ENCODE measurements at regions not wholly inside any gene's neighbourhood (a gene's known extent, or its start where the extent isn't known, plus 50 kb on each side); places are given as distances from the start of the nearest gene placed in this dataset.

GRCh38 chr9:108316066-108316465, 539.7 kb downstream of the ACTL7B start:
- H3K4me1 ChIP-seq: no peaks in the 10 kb centered on the region
- DNase-seq: no peak
- H3K27me3 ChIP-seq: no peaks in the 10 kb centered on the region
- no peak overlapping the region for H3K27ac ChIP-seq
- no peak for TF ChIP-seq EP300 (IDR thresholded peaks at IDR 0.05)
- TF ChIP-seq CTCF (IDR thresholded peaks at IDR 0.05): no peak
- no peak for TF ChIP-seq POLR2AphosphoS5 (IDR thresholded peaks at IDR 0.05)
- TF ChIP-seq POLR2A (IDR thresholded peaks at IDR 0.05): no peak
- no peaks in the 10 kb centered on the region for H3K9me3 ChIP-seq
- WGBS, 5 donors: 60 to 74% (median 70%) methylated on average over 4 of the region's 4 CpGs
- H3K36me3 ChIP-seq: no peaks in the 10 kb centered on the region
- intact Hi-C loops (cut with DNase I; ENCODE audit: low total_unique reads): no loop called here
- no peak overlapping the region for H3K4me3 ChIP-seq

GRCh38 chr9:108311745-108312144, 544.0 kb downstream of the ACTL7B start:
- Histone ChIP-seq H3K27me3 (no peaks in the 10 kb centered on the region), H3K4me1 (no peaks in the 10 kb centered on the region), H3K36me3 (no peaks in the 10 kb centered on the region), H3K27ac (no peak overlapping the region), H3K4me3 (no peak overlapping the region), H3K9me3 (no peaks in the 10 kb centered on the region)
- TF ChIP-seq CTCF (IDR thresholded peaks at IDR 0.05) (no peak), POLR2A (IDR thresholded peaks at IDR 0.05) (no peak), POLR2AphosphoS5 (IDR thresholded peaks at IDR 0.05) (no peak)
- no peak for DNase-seq
- intact Hi-C loops (cut with DNase I; ENCODE audit: low total_unique reads): no loop called here
- WGBS, 5 donors: 84 to 90% (median 86%) methylated on average over 3 of the region's 3 CpGs

- H3K27ac ChIP-seq: no peak overlapping the region
- WGBS, 5 donors: 59 to 76% (median 68%) methylated on average over 3 of the region's 3 CpGs
- H3K9me3 ChIP-seq: no peaks in the 10 kb centered on the region
- TF ChIP-seq EP300 (IDR thresholded peaks at IDR 0.05) (no peak), CTCF (IDR thresholded peaks at IDR 0.05) (no peak), POLR2A (IDR thresholded peaks at IDR 0.05) (no peak), POLR2AphosphoS5 (IDR thresholded peaks at IDR 0.05) (no peak)
- H3K36me3 ChIP-seq: no peaks in the 10 kb centered on the region
- no peak overlapping the region for H3K4me3 ChIP-seq
- no peaks in the 10 kb centered on the region for H3K4me1 ChIP-seq
- DNase-seq: no peak
- intact Hi-C loops (cut with DNase I; ENCODE audit: low total_unique reads): no loop called here
- no peaks in the 10 kb centered on the region for H3K27me3 ChIP-seq
Observed at GRCh38 chr9:108310202-108310601, 545.6 kb downstream of the ACTL7B start.

GRCh38 chr9:108300306-108301287, 555.2 kb downstream of the ACTL7B start:
- Histone ChIP-seq H3K4me1 (peaks cover 0 to 12% (median 6%) of the 10 kb centered on the region in 4 donors), H3K27me3 (no peaks in the 10 kb centered on the region), H3K4me3 (no peak overlapping the region), H3K9me3 (no peaks in the 10 kb centered on the region), H3K36me3 (no peaks in the 10 kb centered on the region), H3K27ac (peak overlapping the region in 3 of 5 donors; percentile 12 to 61 (median 30))
- intact Hi-C loops (cut with DNase I; ENCODE audit: low total_unique reads): no loop called here
- DNase-seq: peak in 1 of 2 donors; percentile 25
- peak in 2 of 3 donors; percentile 58 to 81 for TF ChIP-seq POLR2AphosphoS5 (IDR thresholded peaks at IDR 0.05)
- no peak for TF ChIP-seq CTCF (IDR thresholded peaks at IDR 0.05)
- WGBS, 5 donors: 55 to 65% (median 60%) methylated on average over 9 of the region's 9 CpGs
